ENCODE measurements at regions not wholly inside any gene's neighbourhood (a gene's known extent, or its start where the extent isn't known, plus 50 kb on each side); places are given as distances from the start of the nearest gene placed in this dataset.

GRCh38 chr14:29462772-29463171 lies 464.9 kb downstream of the PRKD1 start:
- DNase-seq: no peak

- no peak for DNase-seq
These were observed 463.8 kb downstream of the PRKD1 start for GRCh38 chr14:29463727-29464395.

DNA sequence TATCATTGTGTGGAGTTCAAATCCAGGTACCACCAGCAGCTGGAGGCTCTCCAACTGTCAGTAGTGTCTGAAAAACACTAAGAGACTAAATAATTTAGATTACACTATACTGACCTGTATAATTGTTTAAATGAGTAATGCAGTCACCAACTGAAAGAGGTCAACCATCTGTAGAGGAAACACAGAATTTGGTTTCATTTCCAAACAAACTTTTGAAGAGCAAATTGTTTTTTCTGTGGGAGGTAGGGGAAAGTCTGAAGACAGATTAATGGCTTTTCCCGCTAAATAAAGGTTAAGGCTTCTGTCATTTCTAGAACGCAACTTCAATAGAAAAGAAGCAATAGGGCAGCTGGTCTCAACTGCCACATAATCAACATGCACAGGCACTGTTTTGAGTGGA lies 462.6 kb downstream of the PRKD1 start:
- DNase-seq: no peak

GRCh38 chr14:29475641-29476040 lies 452.0 kb downstream of the PRKD1 start:
- DNase-seq: no peak

DNA sequence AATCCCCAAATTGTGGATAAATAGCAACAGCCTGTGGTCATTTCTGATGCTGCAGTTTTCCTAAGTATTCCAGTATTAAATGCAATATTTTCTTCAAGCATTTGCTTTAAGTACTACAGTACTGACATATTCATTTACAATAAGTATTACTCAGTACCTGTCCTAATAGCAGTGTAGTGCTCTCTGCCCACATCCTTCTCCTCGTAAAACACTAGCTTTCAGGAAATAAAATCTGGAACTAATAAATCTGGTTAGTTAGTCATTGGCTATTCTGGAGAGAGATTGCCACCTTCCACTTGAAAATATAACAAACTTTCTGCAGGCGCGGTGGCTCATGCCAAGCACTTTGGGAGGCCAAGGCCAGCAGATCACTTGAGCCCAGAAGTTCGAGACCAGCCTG lies 441.5 kb downstream of the PRKD1 start:
- no peak for DNase-seq

DNA sequence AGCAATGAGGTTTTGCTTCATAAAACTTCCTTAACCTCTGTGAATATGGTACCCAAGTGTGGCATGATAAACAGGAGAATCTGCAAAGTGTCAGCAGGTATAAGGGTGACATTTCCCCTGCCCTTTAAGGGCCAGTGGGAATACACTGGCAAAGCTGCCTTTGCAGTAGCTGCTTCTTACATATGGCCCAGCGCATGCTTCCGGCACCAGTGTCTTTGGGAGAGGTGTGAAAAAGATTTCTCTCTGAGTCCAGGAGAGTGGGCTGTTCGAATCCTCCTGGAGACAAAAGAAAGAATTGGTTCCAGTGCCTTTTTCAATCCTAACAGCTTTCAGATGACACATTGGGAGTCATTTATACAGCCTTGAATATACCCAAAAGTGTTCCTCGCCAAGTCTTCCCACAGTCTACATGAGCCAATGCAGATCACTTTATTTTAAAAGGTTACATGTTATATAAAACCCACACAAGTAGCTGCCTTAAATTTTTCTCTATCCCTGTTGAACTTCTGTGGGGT lies 437.7 kb downstream of the PRKD1 start:
- DNase-seq: no peak

GRCh38 chr14:29493849-29494248 lies 433.8 kb downstream of the PRKD1 start:
- no peak for DNase-seq

- no peak for DNase-seq
These were observed 433.3 kb downstream of the PRKD1 start for GRCh38 chr14:29494312-29494711.

DNA sequence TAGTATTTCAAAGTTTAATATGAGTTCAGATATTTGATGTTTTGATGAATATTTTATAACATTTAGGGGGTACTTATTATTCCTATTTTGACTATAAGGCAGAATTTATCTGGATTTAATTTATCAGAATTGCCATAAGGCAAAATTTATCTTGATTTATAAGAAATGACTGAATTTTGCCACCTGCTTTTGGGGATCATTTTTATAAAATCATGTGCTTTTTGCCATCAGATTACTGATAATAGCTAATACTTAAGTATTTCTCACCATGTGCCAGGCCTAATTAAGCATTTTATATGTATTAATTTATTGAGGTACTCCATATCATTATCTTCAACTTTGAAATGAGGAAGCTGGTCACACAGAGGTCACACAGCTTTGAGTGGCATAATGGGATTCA lies 423.7 kb downstream of the PRKD1 start:
- no peak for DNase-seq

GRCh38 chr14:29518335-29518734 lies 409.3 kb downstream of the PRKD1 start:
- DNase-seq: no peak

DNA sequence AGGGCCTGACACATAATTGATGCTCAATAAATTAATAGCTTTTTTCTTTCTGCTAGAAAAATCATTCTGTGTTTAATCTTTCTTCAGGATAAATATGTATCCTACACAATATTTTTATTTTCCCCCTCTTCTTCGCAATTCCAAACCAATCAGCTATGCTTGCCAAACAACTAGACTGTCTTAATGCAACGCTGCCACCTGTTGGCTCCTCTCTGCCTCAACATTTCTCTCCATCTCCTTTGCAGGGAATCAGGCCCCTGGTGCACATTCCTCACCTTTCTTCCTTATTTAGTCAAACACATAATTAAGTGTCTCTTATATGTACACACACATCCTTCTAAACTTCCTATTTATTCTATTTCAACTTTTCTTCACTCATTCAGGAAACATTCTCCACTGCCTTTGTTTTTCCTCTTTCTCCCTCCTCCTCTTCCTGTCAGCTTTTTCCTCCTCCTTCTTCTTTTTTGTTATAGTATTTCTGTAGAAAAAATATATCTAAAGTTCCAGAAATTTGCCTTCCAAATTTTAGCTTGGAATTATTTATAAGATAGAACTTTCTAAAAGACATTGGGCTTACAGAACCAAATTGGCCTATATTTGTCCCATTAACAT lies 406.0 kb downstream of the PRKD1 start:
- DNase-seq: no peak
